SU-DHL-6 (cell line): ENCODE measurements at regions not wholly inside any gene's neighbourhood (a gene's known extent, or its start where the extent isn't known, plus 50 kb on each side); places are given as distances from the start of the nearest gene placed in this dataset.

Source experiments
- H2AFZ ChIP-seq: fragments of 200-600 bp; sonication (generic); 2 replicates; pipeline ENCODE4 v1.6.1; 2014; ENCODE audit warnings: low read depth, mild to moderate bottlenecking, moderate library complexity, mixed read lengths, antibody characterized with exemption, low read length; ENCODE audit not compliant: severe bottlenecking
- H3F3A ChIP-seq: fragments of 200-600 bp; shearing (Covaris generic); 2 replicates; pipeline ENCODE4 v1.6.0; 2016; ENCODE audit warnings: antibody characterized with exemption, mild to moderate bottlenecking; ENCODE audit not compliant: insufficient read depth
- H3K27ac ChIP-seq: fragments of 200-600 bp; sonication (generic); 2 replicates; pipeline ENCODE4 v1.5.1; 2016; ENCODE audit warnings: low read depth, mild to moderate bottlenecking, low read length, moderate library complexity, mixed read lengths
- H3K27me3 ChIP-seq: fragments of 200-600 bp; sonication (generic), shearing (Covaris generic); 2 replicates; pipeline ENCODE4 v1.6.0; 2014; ENCODE audit warnings: mild to moderate bottlenecking, low read length
- H3K36me3 ChIP-seq: fragments of 200-600 bp; sonication (generic); 2 replicates; pipeline ENCODE4 v1.6.1; 2014; ENCODE audit warnings: mild to moderate bottlenecking, low read length, mixed read lengths
- H3K4me2 ChIP-seq: fragments of 300-600, 200-600 bp; shearing (Covaris generic), sonication (generic); 2 replicates; pipeline ENCODE4 v1.6.0; 2014; ENCODE audit warnings: low read length, low read depth, mild to moderate bottlenecking; ENCODE audit not compliant: poor library complexity, severe bottlenecking
- H3K4me3 ChIP-seq: fragments of 200-600 bp; sonication (generic); 2 replicates; pipeline ENCODE4 v1.5.1; 2014; ENCODE audit warnings: antibody characterized with exemption, low read length, mild to moderate bottlenecking, mixed read lengths; ENCODE audit not compliant: insufficient read depth, poor library complexity, severe bottlenecking
- H3K79me2 ChIP-seq: fragments of 200-600 bp; sonication (generic); 2 replicates; pipeline ENCODE4 v1.6.1; 2014; ENCODE audit warnings: mild to moderate bottlenecking, low read length, moderate library complexity; ENCODE audit not compliant: insufficient read depth
- H3K9ac ChIP-seq: fragments of 200-600 bp; sonication (generic); 2 replicates; pipeline ENCODE4 v1.7.0; 2014; ENCODE audit warnings: mild to moderate bottlenecking, low read length
- H3K9me2 ChIP-seq: fragments of 200-600 bp; sonication (generic); replicated peaks from 2 replicates; pipeline ENCODE4 v1.6.1; 2014; ENCODE audit warnings: low read length; ENCODE audit not compliant: insufficient read depth
- H3K9me3 ChIP-seq: fragments of 200-600 bp; sonication (generic); 2 replicates; pipeline ENCODE4 v1.6.1; 2014; ENCODE audit warnings: low read length, mixed read lengths; ENCODE audit not compliant: insufficient read depth
- H4K20me1 ChIP-seq: fragments of 200-600 bp; sonication (generic); 2 replicates; pipeline ENCODE4 v1.6.1; 2014; ENCODE audit warnings: low read depth, mild to moderate bottlenecking, antibody characterized with exemption, low read length, moderate library complexity, mixed read lengths
- EZH2phosphoT487 ChIP-seq: fragments of 200-600 bp; sonication (generic), shearing (Covaris generic); conservative IDR thresholded peaks from 2 replicates; pipeline ENCODE4 v1.6.1; 2018; ENCODE audit warnings: mild to moderate bottlenecking, antibody characterized with exemption, low read length, moderate library complexity, mixed read lengths
- TF ChIP-seq, protein P1 (sequence below): fragments of 200-600 bp; sonication (generic); IDR thresholded peaks from one replicate; pipeline ENCODE4 v1.5.1; 2017; ENCODE audit warnings: antibody characterized with exemption, mild to moderate bottlenecking, low read length, moderate library complexity; ENCODE audit not compliant: insufficient read depth, poor library complexity, severe bottlenecking

DNA sequence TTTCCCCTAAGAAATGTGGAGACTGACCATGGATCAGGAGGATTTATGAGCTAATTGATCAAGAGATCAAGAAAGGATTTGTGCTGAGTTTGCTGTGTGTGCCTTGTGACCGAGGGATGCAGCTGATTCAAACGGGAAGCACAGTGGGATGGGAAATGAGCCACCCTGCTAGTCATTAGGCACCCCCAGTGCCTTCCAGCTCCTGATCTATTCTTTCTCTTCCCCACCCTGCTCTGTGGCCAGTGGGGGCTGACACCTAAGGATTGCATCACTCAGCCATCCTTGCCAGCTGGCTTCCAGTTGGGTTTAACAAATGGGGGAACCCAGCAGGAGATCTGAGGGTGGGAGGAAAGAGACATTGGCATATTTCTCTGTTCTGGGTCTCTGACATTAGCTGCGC lies 132.2 kb upstream of the CXCR4 start:
- TF ChIP-seq EZH2phosphoT487 = no peak
- TF ChIP-seq, protein P1, sequence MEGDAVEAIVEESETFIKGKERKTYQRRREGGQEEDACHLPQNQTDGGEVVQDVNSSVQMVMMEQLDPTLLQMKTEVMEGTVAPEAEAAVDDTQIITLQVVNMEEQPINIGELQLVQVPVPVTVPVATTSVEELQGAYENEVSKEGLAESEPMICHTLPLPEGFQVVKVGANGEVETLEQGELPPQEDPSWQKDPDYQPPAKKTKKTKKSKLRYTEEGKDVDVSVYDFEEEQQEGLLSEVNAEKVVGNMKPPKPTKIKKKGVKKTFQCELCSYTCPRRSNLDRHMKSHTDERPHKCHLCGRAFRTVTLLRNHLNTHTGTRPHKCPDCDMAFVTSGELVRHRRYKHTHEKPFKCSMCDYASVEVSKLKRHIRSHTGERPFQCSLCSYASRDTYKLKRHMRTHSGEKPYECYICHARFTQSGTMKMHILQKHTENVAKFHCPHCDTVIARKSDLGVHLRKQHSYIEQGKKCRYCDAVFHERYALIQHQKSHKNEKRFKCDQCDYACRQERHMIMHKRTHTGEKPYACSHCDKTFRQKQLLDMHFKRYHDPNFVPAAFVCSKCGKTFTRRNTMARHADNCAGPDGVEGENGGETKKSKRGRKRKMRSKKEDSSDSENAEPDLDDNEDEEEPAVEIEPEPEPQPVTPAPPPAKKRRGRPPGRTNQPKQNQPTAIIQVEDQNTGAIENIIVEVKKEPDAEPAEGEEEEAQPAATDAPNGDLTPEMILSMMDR = no peak
- Histone ChIP-seq H3F3A (peaks cover 35% of the 10 kb centered on the region), H3K4me3 (no peak overlapping the region), H3K79me2 (no peaks in the 10 kb centered on the region), H2AFZ (no peak overlapping the region), H3K9me2 (no peaks in the 10 kb centered on the region), H3K27me3 (no peaks in the 10 kb centered on the region), H3K4me2 (no peak overlapping the region), H3K9ac (no peak overlapping the region), H3K36me3 (no peaks in the 10 kb centered on the region), H3K27ac (no peak overlapping the region), H4K20me1 (no peaks in the 10 kb centered on the region), H3K9me3 (no peaks in the 10 kb centered on the region)

DNA sequence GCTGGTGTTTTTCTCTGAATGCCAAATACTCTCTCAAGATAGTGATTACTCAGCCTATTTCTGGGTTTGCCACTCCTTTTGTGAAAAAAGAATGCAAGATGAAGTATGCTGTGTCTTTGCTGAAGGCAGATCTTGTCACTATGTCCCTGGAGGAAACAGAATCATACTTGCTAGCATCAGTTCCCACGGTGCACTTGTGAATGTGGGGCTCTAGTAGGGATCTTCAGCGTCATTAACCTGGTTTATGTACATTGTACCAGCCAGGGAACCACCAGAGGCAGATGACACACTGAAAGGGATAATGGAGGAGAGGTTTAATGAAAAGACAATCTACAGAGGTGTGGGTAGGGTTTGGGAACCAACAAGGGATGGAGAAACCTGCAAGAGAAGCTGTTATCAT lies 131.0 kb upstream of the CXCR4 start:
- no peaks in the 10 kb centered on the region for H4K20me1 ChIP-seq
- H3F3A ChIP-seq = peaks cover 22% of the 10 kb centered on the region
- no peaks in the 10 kb centered on the region for H3K9me3 ChIP-seq
- H3K79me2 ChIP-seq = no peaks in the 10 kb centered on the region
- no peak overlapping the region for H2AFZ ChIP-seq
- no peaks in the 10 kb centered on the region for H3K36me3 ChIP-seq
- no peak overlapping the region for H3K4me3 ChIP-seq
- H3K27me3 ChIP-seq = no peaks in the 10 kb centered on the region
- TF ChIP-seq EZH2phosphoT487 = no peak
- TF ChIP-seq, protein P1 = no peak
- no peak overlapping the region for H3K27ac ChIP-seq
- no peak overlapping the region for H3K4me2 ChIP-seq
- H3K9me2 ChIP-seq = no peaks in the 10 kb centered on the region
- no peak overlapping the region for H3K9ac ChIP-seq

DNA sequence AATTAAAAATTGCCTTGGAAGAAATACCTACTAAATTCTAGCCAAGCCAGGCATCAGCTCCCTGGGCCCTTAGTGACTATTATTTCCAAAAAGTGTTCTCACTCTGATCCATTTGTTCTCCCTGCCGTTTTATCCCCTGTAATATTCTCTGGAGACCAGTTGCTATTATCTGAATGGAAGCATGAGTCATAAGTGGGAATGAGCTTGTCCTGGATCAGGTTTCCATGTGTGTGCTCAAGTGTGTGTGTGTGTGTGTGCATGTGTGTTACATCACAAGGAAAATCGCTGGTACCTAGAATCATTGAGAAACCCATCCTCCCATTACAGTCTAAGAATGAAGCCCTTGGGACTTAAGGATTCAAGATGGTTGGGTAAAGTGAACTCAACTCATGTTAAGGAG lies 130.3 kb upstream of the CXCR4 start:
- no peak overlapping the region for H3K4me3 ChIP-seq
- no peaks in the 10 kb centered on the region for H3K79me2 ChIP-seq
- no peaks in the 10 kb centered on the region for H3K9me3 ChIP-seq
- no peak overlapping the region for H3K27ac ChIP-seq
- H2AFZ ChIP-seq = no peak overlapping the region
- no peaks in the 10 kb centered on the region for H3K9me2 ChIP-seq
- H3F3A ChIP-seq = peaks cover 17% of the 10 kb centered on the region
- H3K36me3 ChIP-seq = no peaks in the 10 kb centered on the region
- TF ChIP-seq, protein P1 = no peak
- no peak for TF ChIP-seq EZH2phosphoT487
- H3K4me2 ChIP-seq = no peak overlapping the region
- no peak overlapping the region for H3K9ac ChIP-seq
- no peaks in the 10 kb centered on the region for H4K20me1 ChIP-seq
- no peaks in the 10 kb centered on the region for H3K27me3 ChIP-seq
